OCI-LY1 (cell line): ENCODE measurements at regions not wholly inside any gene's neighbourhood (a gene's known extent, or its start where the extent isn't known, plus 50 kb on each side); places are given as distances from the start of the nearest gene placed in this dataset.

Source experiments
- EZH2 ChIP-seq: fragments of 200-600 bp; sonication (generic), shearing (Covaris generic); IDR thresholded peaks from 2 replicates; pipeline ENCODE4 v1.8.0; 2017; ENCODE audit warnings: borderline replicate concordance, mixed run types, mild to moderate bottlenecking, antibody characterized with exemption, low read length, moderate library complexity, mixed read lengths
- TF ChIP-seq, protein P1 (sequence below): fragments of 200-600 bp; sonication (generic), shearing (Covaris generic); IDR thresholded peaks from 2 replicates; pipeline ENCODE4 v1.5.1; 2017; ENCODE audit warnings: mild to moderate bottlenecking, antibody characterized with exemption, low read length, moderate library complexity, mixed read lengths

GRCh38 chr21:22728091-22728490 is 1729.9 kb downstream of the NCAM2 start:
- TF ChIP-seq, protein P1, sequence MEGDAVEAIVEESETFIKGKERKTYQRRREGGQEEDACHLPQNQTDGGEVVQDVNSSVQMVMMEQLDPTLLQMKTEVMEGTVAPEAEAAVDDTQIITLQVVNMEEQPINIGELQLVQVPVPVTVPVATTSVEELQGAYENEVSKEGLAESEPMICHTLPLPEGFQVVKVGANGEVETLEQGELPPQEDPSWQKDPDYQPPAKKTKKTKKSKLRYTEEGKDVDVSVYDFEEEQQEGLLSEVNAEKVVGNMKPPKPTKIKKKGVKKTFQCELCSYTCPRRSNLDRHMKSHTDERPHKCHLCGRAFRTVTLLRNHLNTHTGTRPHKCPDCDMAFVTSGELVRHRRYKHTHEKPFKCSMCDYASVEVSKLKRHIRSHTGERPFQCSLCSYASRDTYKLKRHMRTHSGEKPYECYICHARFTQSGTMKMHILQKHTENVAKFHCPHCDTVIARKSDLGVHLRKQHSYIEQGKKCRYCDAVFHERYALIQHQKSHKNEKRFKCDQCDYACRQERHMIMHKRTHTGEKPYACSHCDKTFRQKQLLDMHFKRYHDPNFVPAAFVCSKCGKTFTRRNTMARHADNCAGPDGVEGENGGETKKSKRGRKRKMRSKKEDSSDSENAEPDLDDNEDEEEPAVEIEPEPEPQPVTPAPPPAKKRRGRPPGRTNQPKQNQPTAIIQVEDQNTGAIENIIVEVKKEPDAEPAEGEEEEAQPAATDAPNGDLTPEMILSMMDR, result no peak
- no peak for TF ChIP-seq EZH2
